GM18519 (cell line): ENCODE measurements at regions not wholly inside any gene's neighbourhood (a gene's known extent, or its start where the extent isn't known, plus 50 kb on each side); places are given as distances from the start of the nearest gene placed in this dataset.

ENCODE experiments used
- ATAC-seq: cut with Tn5 transposase; IDR thresholded peaks from one replicate; pipeline ENCODE4 v1.9.1; 2021; ENCODE audit warnings: mild to moderate bottlenecking, moderate library complexity; ENCODE audit not compliant: unreplicated experiment, low FRiP score

GRCh38 chr1:59015708-59016107 is 231.9 kb upstream of the JUN start:
- ATAC-seq: no peak

- ATAC-seq: no peak
Measured at GRCh38 chr1:59016390-59016789, 232.5 kb upstream of the JUN start.

GRCh38 chr1:59017501-59018231 is 233.8 kb upstream of the JUN start:
- no peak for ATAC-seq

- ATAC-seq: no peak
Measured at GRCh38 chr1:59018446-59018845, 234.6 kb upstream of the JUN start.

- no peak for ATAC-seq
Measured at GRCh38 chr1:59018860-59019259, 235.0 kb upstream of the JUN start.

- peak; percentile 95 for ATAC-seq
Measured at GRCh38 chr1:59020151-59020997, 236.5 kb upstream of the JUN start.

GRCh38 chr1:59022199-59022598 is 238.4 kb upstream of the JUN start:
- ATAC-seq: no peak

- no peak for ATAC-seq
Measured at GRCh38 chr1:59022799-59023198, 239.0 kb upstream of the JUN start.

- no peak for ATAC-seq
Measured at GRCh38 chr1:59025201-59025600, 241.4 kb upstream of the JUN start.

- ATAC-seq: peak; percentile 90
Measured at GRCh38 chr1:59025898-59026426, 242.1 kb upstream of the JUN start.

GRCh38 chr1:59026472-59026948 is 242.7 kb upstream of the JUN start:
- no peak for ATAC-seq

GRCh38 chr1:59027177-59027576 is 243.3 kb upstream of the JUN start:
- ATAC-seq: no peak

GRCh38 chr1:59028048-59028447 is 244.2 kb upstream of the JUN start:
- no peak for ATAC-seq

GRCh38 chr1:59029411-59030167 is 245.7 kb upstream of the JUN start:
- ATAC-seq: no peak

- ATAC-seq: no peak
Measured at GRCh38 chr1:59032228-59032627, 248.4 kb upstream of the JUN start.

- no peak for ATAC-seq
Measured at GRCh38 chr1:59033761-59034160, 249.9 kb upstream of the JUN start.

- no peak for ATAC-seq
Measured at GRCh38 chr1:59034925-59035324, 251.1 kb upstream of the JUN start.

- ATAC-seq: no peak
Measured at GRCh38 chr1:59039551-59039950, 255.7 kb upstream of the JUN start.

- no peak for ATAC-seq
Measured at GRCh38 chr1:59040486-59040885, 256.4 kb upstream of the FGGY start.

- ATAC-seq: no peak
Measured at GRCh38 chr1:59041646-59042277, 255.1 kb upstream of the FGGY start.
